A549 (cell line): ENCODE measurements at regions not wholly inside any gene's neighbourhood (a gene's known extent, or its start where the extent isn't known, plus 50 kb on each side); places are given as distances from the start of the nearest gene placed in this dataset.

Experiments used
- ATAC-seq, 2 experiments: fragments of 200-7000 bp in 1 of 2; fragments of >200 bp in 1 of 2; cut with Nextera tagmentation in 1 of 2; cut with Tn5 transposase in 1 of 2; 3 replicates each; pipeline versions ENCODE4 v1.8.0 to v1.9.1; 2018 to 2020; ENCODE audit warnings: mild to moderate bottlenecking in 1 of 2, moderate library complexity in 1 of 2
- CTCF ChIA-PET: fragments of 300-600 bp; sonication (Branson Sonifier 250); formaldehyde crosslinking; extraction: SDS; loops from one replicate; lab custom pipeline; 2021; ENCODE audit warnings: antibody characterized with exemption, inconsistent platforms; lab: Yijun Ruan, JAX
- POLR2A ChIA-PET: fragments of 350-600 bp; formaldehyde crosslinking; extraction: SDS; loops from one replicate; lab custom pipeline; 2021; ENCODE audit warnings: antibody characterized with exemption, inconsistent platforms; lab: Yijun Ruan, JAX
- DNase-seq, 2 experiments: peaks; one replicate each; pipeline versions ENCODE4 v3.0.0 to v3.0.0-alpha.2; 2011 to 2016; ENCODE audit warnings: low read depth in 1 of 2, low spot score in 1 of 2
- FAIRE-seq: peaks from 2 replicates; lab custom pipeline; 2011; peaks lifted over from hg19 to GRCh38; lab: Jason Lieb, UNC
- H3K27ac ChIP-seq, 2 experiments: fragments of >200 bp; sonication (Bioruptor Twin); formaldehyde crosslinking; 3 replicates each; pipeline ENCODE4 v1.5.1; 2016 to 2017
- H3K4me1 ChIP-seq: fragments of >200 bp; sonication (Bioruptor Twin); formaldehyde crosslinking; 3 replicates; pipeline ENCODE4 v1.6.1; 2016
- H3K4me2 ChIP-seq: fragments of >200 bp; sonication (Bioruptor Twin); formaldehyde crosslinking; 3 replicates; pipeline ENCODE4 v1.6.1; 2016
- H3K4me3 ChIP-seq: fragments of >200 bp; sonication (Bioruptor Twin); formaldehyde crosslinking; 3 replicates; pipeline ENCODE4 v1.5.1; 2016
- H3K9me3 ChIP-seq: fragments of >200 bp; sonication (Bioruptor Twin); formaldehyde crosslinking; 3 replicates; pipeline ENCODE4 v1.6.1; 2016
- CBX2 ChIP-seq: fragments of 200-600 bp; sonication (generic); IDR thresholded peaks from 2 replicates; pipeline ENCODE4 v1.6.1; 2016; ENCODE audit warnings: low read depth, mild to moderate bottlenecking, borderline replicate concordance
- EHMT2 ChIP-seq: fragments of 200-600 bp; sonication (generic); IDR thresholded peaks from 2 replicates; pipeline ENCODE4 v1.6.1; 2016; ENCODE audit warnings: antibody characterized with exemption, low read depth, mild to moderate bottlenecking, moderate library complexity
- ESRRA ChIP-seq: fragments of 150-350 bp; IDR thresholded peaks from 2 replicates; pipeline ENCODE4 v1.6.1; 2014; ENCODE audit warnings: mild to moderate bottlenecking, low read length, borderline replicate concordance
- FOSB ChIP-seq: fragments of 250-450 bp; sonication (Bioruptor Pico); IDR thresholded peaks from 2 replicates; pipeline ENCODE4 v1.5.0; 2020; ENCODE audit warnings: mild to moderate bottlenecking, moderate library complexity
- FOSL2 ChIP-seq, 2 experiments: fragments of 450-650 bp in 1 of 2; fragments of >200 bp in 1 of 2; sonication (Bioruptor Twin) in 1 of 2; formaldehyde crosslinking; IDR thresholded peaks; 2 replicates each; pipeline versions ENCODE4 v1.5.0 to v1.6.1; 2016 to 2020; ENCODE audit warnings: mild to moderate bottlenecking in 1 of 2, moderate library complexity in 1 of 2
- HDAC2 ChIP-seq: fragments of 200-600 bp; sonication (generic); IDR thresholded peaks from 2 replicates; pipeline ENCODE4 v1.6.1; 2016
- HOXB13 ChIP-seq: fragments of 250-450 bp; sonication (Bioruptor Pico); IDR thresholded peaks from 2 replicates; pipeline ENCODE4 v1.5.0; 2020; ENCODE audit warnings: low read depth, mild to moderate bottlenecking, moderate library complexity
- JUN ChIP-seq, 2 experiments: fragments of >200 bp; sonication (Bioruptor Twin); formaldehyde crosslinking; IDR thresholded peaks; 2 replicates in 1 of 2; 3 replicates in 1 of 2; pipeline ENCODE4 v1.6.1; 2016 to 2017
- JUNB ChIP-seq: fragments of >200 bp; sonication (Bioruptor Twin); formaldehyde crosslinking; IDR thresholded peaks from 2 replicates; pipeline ENCODE4 v1.6.1; 2016
- KDM5A ChIP-seq: fragments of 200-600 bp; sonication (generic); IDR thresholded peaks from 2 replicates; pipeline ENCODE4 v1.6.1; 2016; ENCODE audit warnings: antibody characterized with exemption, mild to moderate bottlenecking
- NFE2L2 ChIP-seq: fragments of 150-350 bp; conservative IDR thresholded peaks from 2 replicates; pipeline ENCODE4 v1.6.1; 2014; ENCODE audit warnings: low read length
- POLR2AphosphoS2 ChIP-seq: conservative IDR thresholded peaks from 2 replicates; pipeline ENCODE4 v1.6.1; 2012; ENCODE audit warnings: low read length, improper control_type of control experiment, inconsistent platforms
- RARB ChIP-seq: fragments of 250-450 bp; sonication (Bioruptor Pico); IDR thresholded peaks from 2 replicates; pipeline ENCODE4 v1.8.0; 2021; ENCODE audit warnings: mild to moderate bottlenecking, moderate library complexity
- SREBF2 ChIP-seq: fragments of 450-650 bp; IDR thresholded peaks from 2 replicates; pipeline ENCODE4 v1.6.1; 2014; ENCODE audit warnings: mild to moderate bottlenecking, moderate library complexity
- TP53 ChIP-seq: fragments of 250-450 bp; sonication (Bioruptor Pico); IDR thresholded peaks from 2 replicates; pipeline ENCODE4 v1.5.0; 2021; ENCODE audit warnings: mild to moderate bottlenecking, moderate library complexity
- WGBS: methylation state at CpG from one replicate; pipeline ENCODE4 v1.1.6; 2017; ENCODE audit errors: missing lambda C conversion rate; 5-methylcytosine and 5-hydroxymethylcytosine counted together
- TF ChIP-seq, protein P1 (sequence below): fragments of >200 bp; sonication (Bioruptor Twin); formaldehyde crosslinking; IDR thresholded peaks from 2 replicates; pipeline ENCODE4 v1.6.1; 2016
- TF ChIP-seq, protein P2 (sequence below): IDR thresholded peaks from 2 replicates; pipeline ENCODE4 v1.6.1; 2012
- TF ChIP-seq, protein P3 (sequence below): fragments of >200 bp; sonication (Bioruptor Twin); formaldehyde crosslinking; IDR thresholded peaks from 3 replicates; pipeline ENCODE4 v1.6.1; 2016
- TF ChIP-seq, protein P4 (sequence below): fragments of >200 bp; sonication (Bioruptor Twin); formaldehyde crosslinking; IDR thresholded peaks from 3 replicates; pipeline ENCODE4 v1.5.1; 2016

DNA sequence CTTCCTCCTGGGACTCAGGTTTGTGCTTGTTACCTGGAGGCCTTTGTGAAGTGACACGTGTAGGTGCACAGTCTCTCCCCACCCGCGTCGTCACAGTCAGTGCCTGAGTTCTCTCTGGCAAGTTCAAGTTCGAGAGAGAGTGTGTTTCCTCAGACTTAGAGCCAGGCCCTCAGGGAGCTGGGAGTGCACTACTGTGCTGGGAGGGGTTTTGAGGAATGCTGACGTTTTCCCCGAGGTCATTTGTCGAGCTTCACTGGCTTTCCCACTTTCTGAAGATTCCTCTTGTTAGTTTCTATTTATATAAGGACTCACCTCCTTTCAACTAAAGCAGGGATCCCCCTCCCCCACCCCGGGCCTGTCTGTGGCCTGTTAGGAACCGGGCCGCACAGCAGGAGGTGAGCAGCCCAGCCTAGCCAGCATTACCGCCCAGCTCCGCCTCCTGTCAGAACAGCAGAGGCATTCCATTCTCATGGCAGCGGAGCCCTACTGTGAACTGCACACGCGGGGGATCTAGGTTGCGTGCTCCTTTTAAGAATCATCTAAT, 209.2 kb downstream of the DIRAS2 start:
- Histone ChIP-seq H3K9me3 (peaks cover under 1% of the 10 kb centered on the region; the same call in 1 of the 3 replicates), H3K4me2 (peak overlapping the region; percentile 58), H3K4me1 (0 out of 3 replicates have a peak, but pooled peaks cover 6% of the 10 kb centered on the region), H3K4me3 (0 out of 3 replicates have a peak overlapping the region, but pooled peaks have one; percentile 8), H3K27ac (peak overlapping the region; percentile 15 to 35; a peak in 3 of 6 replicates)
- no peak for TF ChIP-seq NFE2L2
- TF ChIP-seq ESRRA = no peak
- no peak for TF ChIP-seq HOXB13 (CRISPR knock-in tag)
- TF ChIP-seq HDAC2 = no peak
- TF ChIP-seq SREBF2 = no peak
- TF ChIP-seq, protein P1, sequence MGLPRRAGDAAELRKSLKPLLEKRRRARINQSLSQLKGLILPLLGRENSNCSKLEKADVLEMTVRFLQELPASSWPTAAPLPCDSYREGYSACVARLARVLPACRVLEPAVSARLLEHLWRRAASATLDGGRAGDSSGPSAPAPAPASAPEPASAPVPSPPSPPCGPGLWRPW = no peak
- TF ChIP-seq JUNB = no peak
- TF ChIP-seq, protein P2, sequence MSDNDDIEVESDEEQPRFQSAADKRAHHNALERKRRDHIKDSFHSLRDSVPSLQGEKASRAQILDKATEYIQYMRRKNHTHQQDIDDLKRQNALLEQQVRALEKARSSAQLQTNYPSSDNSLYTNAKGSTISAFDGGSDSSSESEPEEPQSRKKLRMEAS = no peak; the same call in 1 of the 2 replicates
- TF ChIP-seq FOSB = no peak
- TF ChIP-seq POLR2AphosphoS2 = no peak
- TF ChIP-seq, protein P3, sequence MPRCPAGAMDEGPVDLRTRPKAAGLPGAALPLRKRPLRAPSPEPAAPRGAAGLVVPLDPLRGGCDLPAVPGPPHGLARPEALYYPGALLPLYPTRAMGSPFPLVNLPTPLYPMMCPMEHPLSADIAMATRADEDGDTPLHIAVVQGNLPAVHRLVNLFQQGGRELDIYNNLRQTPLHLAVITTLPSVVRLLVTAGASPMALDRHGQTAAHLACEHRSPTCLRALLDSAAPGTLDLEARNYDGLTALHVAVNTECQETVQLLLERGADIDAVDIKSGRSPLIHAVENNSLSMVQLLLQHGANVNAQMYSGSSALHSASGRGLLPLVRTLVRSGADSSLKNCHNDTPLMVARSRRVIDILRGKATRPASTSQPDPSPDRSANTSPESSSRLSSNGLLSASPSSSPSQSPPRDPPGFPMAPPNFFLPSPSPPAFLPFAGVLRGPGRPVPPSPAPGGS = no peak
- TF ChIP-seq RARB (CRISPR knock-in tag) = no peak
- TF ChIP-seq, protein P4, sequence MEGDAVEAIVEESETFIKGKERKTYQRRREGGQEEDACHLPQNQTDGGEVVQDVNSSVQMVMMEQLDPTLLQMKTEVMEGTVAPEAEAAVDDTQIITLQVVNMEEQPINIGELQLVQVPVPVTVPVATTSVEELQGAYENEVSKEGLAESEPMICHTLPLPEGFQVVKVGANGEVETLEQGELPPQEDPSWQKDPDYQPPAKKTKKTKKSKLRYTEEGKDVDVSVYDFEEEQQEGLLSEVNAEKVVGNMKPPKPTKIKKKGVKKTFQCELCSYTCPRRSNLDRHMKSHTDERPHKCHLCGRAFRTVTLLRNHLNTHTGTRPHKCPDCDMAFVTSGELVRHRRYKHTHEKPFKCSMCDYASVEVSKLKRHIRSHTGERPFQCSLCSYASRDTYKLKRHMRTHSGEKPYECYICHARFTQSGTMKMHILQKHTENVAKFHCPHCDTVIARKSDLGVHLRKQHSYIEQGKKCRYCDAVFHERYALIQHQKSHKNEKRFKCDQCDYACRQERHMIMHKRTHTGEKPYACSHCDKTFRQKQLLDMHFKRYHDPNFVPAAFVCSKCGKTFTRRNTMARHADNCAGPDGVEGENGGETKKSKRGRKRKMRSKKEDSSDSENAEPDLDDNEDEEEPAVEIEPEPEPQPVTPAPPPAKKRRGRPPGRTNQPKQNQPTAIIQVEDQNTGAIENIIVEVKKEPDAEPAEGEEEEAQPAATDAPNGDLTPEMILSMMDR = no peak
- no peak for TF ChIP-seq JUN (IDR thresholded peaks at IDR 0.05)
- no peak for TF ChIP-seq CBX2
- ATAC-seq (peak; percentile 81 to 85), FAIRE-seq (no peak), DNase-seq (peak; percentile 32 to 68)
- WGBS = 26% methylated on average over 17 of the region's 17 CpGs
- ChIA-PET CTCF (interaction anchor here (0.9 to 1.5 kb wide), 3 partner anchors 9 to 209 kb away, joined by 3 to 5 read pairs (median 3); partner anchors contain the start of gene DIRAS2), POLR2A (interaction anchor here (0.9 kb wide), 1 partner anchor 10 kb away, joined by 3 read pairs; no protein-coding TSS in a partner anchor)

DNA sequence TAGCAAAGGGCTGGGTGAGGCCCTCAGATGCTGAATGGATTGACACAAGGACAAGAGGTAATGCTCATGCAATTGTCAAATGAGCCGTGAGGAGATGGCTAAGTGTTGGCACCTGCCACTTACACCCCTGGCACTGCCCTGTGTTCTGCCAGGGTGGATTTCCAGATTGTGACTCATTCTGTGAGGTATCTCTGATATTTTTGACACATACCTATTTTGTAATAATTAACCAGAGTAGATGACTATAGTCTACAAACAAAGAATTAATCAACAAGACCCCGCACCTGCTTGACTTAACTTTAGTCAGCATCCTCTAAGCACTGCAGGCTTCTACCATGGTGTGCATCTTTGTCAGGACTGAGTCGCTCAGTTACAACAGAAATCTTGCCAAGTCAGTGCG, 200.8 kb downstream of the DIRAS2 start:
- ChIA-PET CTCF (interaction anchor here (1.1 kb wide), 1 partner anchor 8 kb away, joined by 5 read pairs; no protein-coding TSS in a partner anchor), POLR2A (no interaction called here)
- Histone ChIP-seq H3K4me1 (peaks cover 17% of the 10 kb centered on the region), H3K4me2 (peak overlapping the region; percentile 68), H3K4me3 (no peak overlapping the region), H3K27ac (peak overlapping the region; percentile 19 to 33; a peak in 2 of 6 replicates), H3K9me3 (peaks cover 9% of the 10 kb centered on the region)
- FAIRE-seq = no peak
- no peak for TF ChIP-seq TP53 (CRISPR knock-in tag)
- peak; percentile 26; the same call in 1 of the 2 replicates for TF ChIP-seq JUNB
- TF ChIP-seq CBX2 = no peak
- TF ChIP-seq FOSL2 (IDR thresholded peaks at IDR 0.05) = 0 out of 2 replicates have a peak, but pooled peaks have one; percentile 28
- 0 out of 2 replicates have a peak, but pooled peaks have one; percentile 14 for TF ChIP-seq FOSL2 (CRISPR knock-in tag; IDR thresholded peaks at IDR 0.05)
- DNase-seq = peak; percentile 30 to 41
- peak; percentile 51 to 59; a peak in 4 of 6 replicates for ATAC-seq
- WGBS = 0% methylated on average over 4 of the region's 4 CpGs

DNA sequence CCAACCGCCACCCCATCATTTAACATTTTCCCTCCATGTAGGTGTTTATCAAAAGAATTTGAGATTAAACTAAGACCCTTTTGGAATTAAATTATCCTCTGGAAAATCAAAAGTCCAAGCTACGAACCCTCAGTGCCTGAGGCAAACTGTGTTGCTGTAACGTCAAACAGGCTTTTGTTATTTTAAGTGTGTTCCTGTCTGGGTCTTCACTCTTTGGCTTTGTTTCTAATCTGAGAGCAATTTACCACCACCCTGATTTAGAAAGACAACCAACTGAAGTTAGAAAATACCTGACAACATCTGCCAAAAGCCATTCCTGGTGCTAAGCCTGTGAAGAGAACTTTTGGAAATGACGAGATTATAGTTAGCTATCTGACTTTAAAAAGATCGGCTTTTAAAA, 199.9 kb downstream of the DIRAS2 start:
- ATAC-seq = no peak
- DNase-seq = no peak
- no peak for FAIRE-seq
- POLR2A ChIA-PET = no interaction called here
- H3K9me3 ChIP-seq = peaks cover 9% of the 10 kb centered on the region
- H3K27ac ChIP-seq = peak overlapping the region in 1 of 2 experiments; percentile 19; a peak in 2 of 6 replicates
- H3K4me1 ChIP-seq = peaks cover 17% of the 10 kb centered on the region
- H3K4me3 ChIP-seq = no peak overlapping the region
- peak overlapping the region; percentile 68 for H3K4me2 ChIP-seq
- no peak for TF ChIP-seq EHMT2
- no peak for TF ChIP-seq KDM5A
- 73% methylated on average over 5 of the region's 5 CpGs for WGBS
- CTCF ChIA-PET = interaction anchor here (1.1 kb wide), 1 partner anchor 9 kb away, joined by 5 read pairs; no protein-coding TSS in a partner anchor
